GM12878 (cell line): ENCODE measurements at regions not wholly inside any gene's neighbourhood (a gene's known extent, or its start where the extent isn't known, plus 50 kb on each side); places are given as distances from the start of the nearest gene placed in this dataset.

Experiments used
- ATAC-seq: fragments of 200-7000 bp; cut with Tn5 transposase; 3 replicates; pipeline ENCODE4 v1.9.1; 2020; ENCODE audit warnings: mild to moderate bottlenecking, moderate library complexity
- BruUV-seq: library from RNA; stranded (reverse); fragments of 400-500 nt; replicated peaks from 2 replicates; lab custom pipeline; 2021; lab: Mats Ljungman, UMichigan
- CTCF ChIA-PET: fragments of 300-600 bp; sonication (Branson Sonifier 250); formaldehyde crosslinking; extraction: SDS; loops from one replicate; lab custom pipeline; 2021; ENCODE audit warnings: inconsistent platforms; lab: Yijun Ruan, JAX
- POLR2A ChIA-PET: fragments of 350-600 bp; formaldehyde crosslinking; extraction: SDS; loops from one replicate; lab custom pipeline; 2021; ENCODE audit warnings: inconsistent platforms; lab: Charles Lee
- RAD21 ChIA-PET: fragments of 300-600 bp; sonication (Branson Sonifier 250); formaldehyde crosslinking; loops from one replicate; lab custom pipeline; 2023; ENCODE audit warnings: antibody characterized with exemption; ENCODE audit not compliant: unreplicated experiment; lab: Charles Lee
- SMC1A ChIA-PET: fragments of 300-600 bp; sonication (Branson Sonifier 250); formaldehyde crosslinking; loops from one replicate; lab custom pipeline; 2023; ENCODE audit not compliant: unreplicated experiment, uncharacterized antibody; lab: Charles Lee
- DNase-seq: peaks from one replicate; pipeline ENCODE4 v3.0.0-alpha.2; 2011; ENCODE audit warnings: low read depth, low spot score
- FAIRE-seq: peaks from 3 replicates; lab custom pipeline; 2011; peaks lifted over from hg19 to GRCh38; lab: Jason Lieb, UNC
- H2AFZ ChIP-seq: 2 replicates; pipeline ENCODE4 v1.6.0; 2011; ENCODE audit warnings: low read depth, low read length, control low read depth; ENCODE audit not compliant: control insufficient read depth
- H3K27ac ChIP-seq: 2 replicates; pipeline ENCODE4 v1.5.1; 2011; ENCODE audit warnings: control low read depth; ENCODE audit not compliant: control insufficient read depth, insufficient read depth
- H3K27me3 ChIP-seq, 2 experiments: replicated peaks in 1 of 2; 2 replicates each; pipeline versions ENCODE4 v1.6.0 to v1.6.1; 2011; ENCODE audit warnings: low read length in 1 of 2; ENCODE audit not compliant: control insufficient read depth in 2 of 2, insufficient read depth in 2 of 2
- H3K36me3 ChIP-seq, 2 experiments: 2 replicates each; pipeline ENCODE4 v1.5.1; 2011; ENCODE audit warnings: low read length in 1 of 2; ENCODE audit not compliant: control insufficient read depth in 2 of 2, insufficient read depth in 2 of 2
- H3K4me1 ChIP-seq: 2 replicates; pipeline ENCODE4 v1.6.1; 2011; ENCODE audit warnings: mild to moderate bottlenecking, low read length, moderate library complexity, mixed read lengths; ENCODE audit not compliant: control insufficient read depth, insufficient read depth
- H3K4me2 ChIP-seq: 2 replicates; pipeline ENCODE4 v1.6.0; 2011; ENCODE audit warnings: control low read depth; ENCODE audit not compliant: control insufficient read depth, insufficient read depth
- H3K4me3 ChIP-seq: fragments of 200-600 bp; sonication (generic); 2 replicates; pipeline ENCODE4 v1.5.1; 2016
- H3K79me2 ChIP-seq: 2 replicates; pipeline ENCODE4 v1.6.0; 2011; ENCODE audit warnings: low read length; ENCODE audit not compliant: control insufficient read depth, insufficient read depth
- H3K9ac ChIP-seq: 2 replicates; pipeline ENCODE4 v1.8.0; 2011; ENCODE audit warnings: low read length, control low read depth, mixed read lengths; ENCODE audit not compliant: control insufficient read depth, insufficient read depth
- H3K9me3 ChIP-seq: replicated peaks from 3 replicates; pipeline ENCODE4 v1.5.1; 2011; ENCODE audit warnings: mild to moderate bottlenecking, low read length; ENCODE audit not compliant: control insufficient read depth, insufficient read depth
- H4K20me1 ChIP-seq: 2 replicates; pipeline ENCODE4 v1.6.0; 2011; ENCODE audit not compliant: control insufficient read depth, insufficient read depth
- IKZF2 ChIP-seq, 2 experiments: fragments of 450-650 bp; IDR thresholded peaks; 2 replicates each; pipeline ENCODE4 v1.6.1; 2017; ENCODE audit warnings: mild to moderate bottlenecking in 2 of 2, moderate library complexity in 2 of 2
- POLR2AphosphoS2 ChIP-seq: IDR thresholded peaks from 2 replicates; pipeline ENCODE4 v1.6.1; 2011; ENCODE audit warnings: low read depth, mild to moderate bottlenecking, low read length, improper control_type of control experiment, moderate library complexity
- WGBS: methylation state at CpG from one replicate; pipeline ENCODE4 v1.1.6; 2016; ENCODE audit warnings: low lambda C conversion rate; ENCODE audit not compliant: insufficient replicate concordance, insufficient coverage; ENCODE audit errors: missing lambda C conversion rate; 5-methylcytosine and 5-hydroxymethylcytosine counted together
- in situ Hi-C: fragments of 300-500 bp; cut with MboI; formaldehyde crosslinking; loops from 9 replicates; pipeline ENCODE4 v1.14.3; 2018; ENCODE audit warnings: mixed read lengths
- intact Hi-C: fragments of 100-400 bp; cut with micrococcal nuclease; formaldehyde crosslinking; loops from one replicate; pipeline ENCODE4 v1.14.2; 2022; ENCODE audit not compliant: unreplicated experiment
- TF ChIP-seq, protein P1 (sequence below): fragments of 150-350 bp; IDR thresholded peaks from 2 replicates; pipeline ENCODE4 v1.6.1; 2016; ENCODE audit warnings: low read depth, low read length
- TF ChIP-seq, protein P2 (sequence below): IDR thresholded peaks from 2 replicates; pipeline ENCODE4 v1.6.1; 2011; ENCODE audit warnings: low read depth, low read length, improper control_type of control experiment, borderline replicate concordance

DNA sequence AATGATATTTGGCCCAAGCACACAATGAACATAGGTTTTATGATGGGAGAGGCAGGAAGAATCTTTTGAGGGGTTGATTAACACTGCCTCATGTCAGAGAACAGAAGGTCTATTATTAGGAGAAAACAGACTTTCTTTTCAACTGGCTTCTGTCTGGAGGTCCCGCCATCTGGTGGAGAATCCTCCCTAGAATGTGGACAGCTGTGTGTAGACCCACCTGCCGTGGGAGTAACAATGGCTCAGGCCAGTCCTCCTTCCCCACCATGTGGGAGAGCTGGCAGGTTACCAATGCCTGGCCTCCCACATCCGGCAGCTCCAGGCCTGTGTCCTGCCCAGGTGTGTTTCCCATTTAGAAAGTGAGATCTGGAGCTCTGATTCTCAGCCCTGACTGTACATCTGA, 70.4 kb upstream of the AOAH start (continued):
- TF ChIP-seq, protein P1, sequence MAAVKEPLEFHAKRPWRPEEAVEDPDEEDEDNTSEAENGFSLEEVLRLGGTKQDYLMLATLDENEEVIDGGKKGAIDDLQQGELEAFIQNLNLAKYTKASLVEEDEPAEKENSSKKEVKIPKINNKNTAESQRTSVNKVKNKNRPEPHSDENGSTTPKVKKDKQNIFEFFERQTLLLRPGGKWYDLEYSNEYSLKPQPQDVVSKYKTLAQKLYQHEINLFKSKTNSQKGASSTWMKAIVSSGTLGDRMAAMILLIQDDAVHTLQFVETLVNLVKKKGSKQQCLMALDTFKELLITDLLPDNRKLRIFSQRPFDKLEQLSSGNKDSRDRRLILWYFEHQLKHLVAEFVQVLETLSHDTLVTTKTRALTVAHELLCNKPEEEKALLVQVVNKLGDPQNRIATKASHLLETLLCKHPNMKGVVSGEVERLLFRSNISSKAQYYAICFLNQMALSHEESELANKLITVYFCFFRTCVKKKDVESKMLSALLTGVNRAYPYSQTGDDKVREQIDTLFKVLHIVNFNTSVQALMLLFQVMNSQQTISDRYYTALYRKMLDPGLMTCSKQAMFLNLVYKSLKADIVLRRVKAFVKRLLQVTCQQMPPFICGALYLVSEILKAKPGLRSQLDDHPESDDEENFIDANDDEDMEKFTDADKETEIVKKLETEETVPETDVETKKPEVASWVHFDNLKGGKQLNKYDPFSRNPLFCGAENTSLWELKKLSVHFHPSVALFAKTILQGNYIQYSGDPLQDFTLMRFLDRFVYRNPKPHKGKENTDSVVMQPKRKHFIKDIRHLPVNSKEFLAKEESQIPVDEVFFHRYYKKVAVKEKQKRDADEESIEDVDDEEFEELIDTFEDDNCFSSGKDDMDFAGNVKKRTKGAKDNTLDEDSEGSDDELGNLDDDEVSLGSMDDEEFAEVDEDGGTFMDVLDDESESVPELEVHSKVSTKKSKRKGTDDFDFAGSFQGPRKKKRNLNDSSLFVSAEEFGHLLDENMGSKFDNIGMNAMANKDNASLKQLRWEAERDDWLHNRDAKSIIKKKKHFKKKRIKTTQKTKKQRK, result no peak

DNA sequence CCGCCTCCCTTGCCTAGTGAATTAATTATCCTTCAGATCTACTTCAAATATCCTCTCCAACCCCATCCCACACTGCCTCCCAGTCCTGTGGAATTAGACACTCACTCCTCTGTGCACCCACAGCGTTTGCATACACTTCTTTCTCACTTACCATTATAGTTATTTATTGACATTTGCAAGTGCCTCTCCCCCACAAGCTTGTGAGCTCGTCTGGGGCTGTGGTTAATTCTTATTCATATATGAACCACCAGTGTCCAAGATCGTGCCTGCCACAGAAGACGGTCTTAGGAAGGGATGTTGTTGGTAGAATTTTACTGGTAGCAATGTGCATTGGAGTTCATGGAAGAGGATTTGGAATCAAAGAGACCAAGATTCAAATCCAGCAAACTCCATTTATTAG, 68.1 kb upstream of the AOAH start:
- peaks cover 7% of the 10 kb centered on the region for H3K4me1 ChIP-seq
- FAIRE-seq, result no peak

More for the DNA sequence above, 68.1 kb upstream of the AOAH start:
- peak; percentile 12 to 26; a peak in 1 of 4 replicates for TF ChIP-seq IKZF2 (IDR thresholded peaks at IDR 0.05)
- no peak for TF ChIP-seq POLR2AphosphoS2
- TF ChIP-seq, protein P2, sequence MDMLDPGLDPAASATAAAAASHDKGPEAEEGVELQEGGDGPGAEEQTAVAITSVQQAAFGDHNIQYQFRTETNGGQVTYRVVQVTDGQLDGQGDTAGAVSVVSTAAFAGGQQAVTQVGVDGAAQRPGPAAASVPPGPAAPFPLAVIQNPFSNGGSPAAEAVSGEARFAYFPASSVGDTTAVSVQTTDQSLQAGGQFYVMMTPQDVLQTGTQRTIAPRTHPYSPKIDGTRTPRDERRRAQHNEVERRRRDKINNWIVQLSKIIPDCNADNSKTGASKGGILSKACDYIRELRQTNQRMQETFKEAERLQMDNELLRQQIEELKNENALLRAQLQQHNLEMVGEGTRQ, result no peak
- ChIA-PET RAD21 (no interaction called here), POLR2A (no interaction called here), CTCF (interaction anchor here (1.5 kb wide), 1 partner anchor 122 kb away, joined by 3 read pairs; no protein-coding TSS in a partner anchor), SMC1A (no interaction called here)
- Histone ChIP-seq H3K9me3 (no peaks in the 10 kb centered on the region; the same call in 2 of the 3 replicates), H3K4me3 (no peak overlapping the region), H4K20me1 (no peaks in the 10 kb centered on the region), H3K4me2 (no peak overlapping the region), H3K27ac (no peak overlapping the region), H3K36me3 (no peaks in the 10 kb centered on the region), H3K27me3 (no peaks in the 10 kb centered on the region), H3K79me2 (no peaks in the 10 kb centered on the region), H2AFZ (no peak overlapping the region), H3K9ac (no peak overlapping the region)
- no peak for DNase-seq
- intact Hi-C loops (no loop called here), in situ Hi-C loops (no loop called here)
- 37% methylated on average over 5 of the region's 5 CpGs for WGBS
- peak; percentile 31; the same call in 2 of the 3 replicates for ATAC-seq
- BruUV-seq, result no TSS peak
